ENCODE measurements at regions not wholly inside any gene's neighbourhood (a gene's known extent, or its start where the extent isn't known, plus 50 kb on each side); places are given as distances from the start of the nearest gene placed in this dataset.
A peak's percentile ranks its signal among the peaks of the same experiment; 100 is the strongest.

DNA sequence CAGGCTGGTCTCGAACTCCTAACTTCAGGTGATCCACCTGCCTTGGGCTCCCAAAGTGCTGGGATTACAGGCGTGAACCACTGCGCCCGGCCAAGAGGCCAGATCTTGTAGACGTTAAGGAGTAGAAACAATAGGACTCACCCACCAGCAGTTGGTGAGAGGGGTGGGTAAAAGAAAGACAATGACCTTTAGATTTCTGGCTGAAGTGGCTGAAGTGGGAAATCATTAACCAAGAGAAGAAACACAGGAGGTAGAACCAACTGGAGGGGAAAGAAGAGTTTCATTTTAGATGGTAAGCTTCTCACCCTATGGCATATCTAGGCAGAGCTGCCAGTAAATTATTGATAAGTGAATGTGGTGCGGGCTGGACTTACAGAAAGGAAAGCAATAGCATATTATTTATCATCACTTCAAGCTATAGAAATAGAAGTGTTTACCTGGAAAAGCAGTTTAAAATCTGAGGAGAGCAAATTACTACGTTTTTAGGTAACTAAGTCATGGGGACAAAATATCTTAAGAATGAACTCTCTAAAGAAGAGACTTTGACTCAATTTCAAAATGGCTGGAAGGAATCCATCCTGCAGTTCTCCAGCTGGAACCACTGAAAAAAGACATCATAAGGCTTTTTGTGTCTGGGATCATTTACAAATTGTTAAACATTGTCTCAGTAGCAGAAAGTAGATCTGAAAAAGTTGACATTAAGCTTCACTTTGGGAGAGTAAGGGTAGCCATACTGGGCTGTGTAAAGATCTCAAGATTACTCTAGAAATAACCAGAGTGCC lies 109.6 kb downstream of the ALDH8A1 start:
- intact Hi-C loops (cut with DNase I) = loop anchor here (5.0 kb wide), 1 partner anchor 42 kb away; no protein-coding TSS in a partner anchor
- no peak for DNase-seq (ENCODE audit: extremely low spot score)
- Histone ChIP-seq H3K9me3 (no peaks in the 10 kb centered on the region), H3K4me1 (peaks cover 6 to 25% (median 20%) of the 10 kb centered on the region in 4 donors), H3K4me3 (no peak overlapping the region), H3K27me3 (no peaks in the 10 kb centered on the region), H3K27ac (replicated peaks in 1 of 4) (no peak overlapping the region), H3K36me3 (no peaks in the 10 kb centered on the region)
- TF ChIP-seq POLR2AphosphoS5 (IDR thresholded peaks at IDR 0.05) = no peak
- TF ChIP-seq POLR2A (IDR thresholded peaks at IDR 0.05; ENCODE audit: low read depth) = no peak
- TF ChIP-seq, protein P1, sequence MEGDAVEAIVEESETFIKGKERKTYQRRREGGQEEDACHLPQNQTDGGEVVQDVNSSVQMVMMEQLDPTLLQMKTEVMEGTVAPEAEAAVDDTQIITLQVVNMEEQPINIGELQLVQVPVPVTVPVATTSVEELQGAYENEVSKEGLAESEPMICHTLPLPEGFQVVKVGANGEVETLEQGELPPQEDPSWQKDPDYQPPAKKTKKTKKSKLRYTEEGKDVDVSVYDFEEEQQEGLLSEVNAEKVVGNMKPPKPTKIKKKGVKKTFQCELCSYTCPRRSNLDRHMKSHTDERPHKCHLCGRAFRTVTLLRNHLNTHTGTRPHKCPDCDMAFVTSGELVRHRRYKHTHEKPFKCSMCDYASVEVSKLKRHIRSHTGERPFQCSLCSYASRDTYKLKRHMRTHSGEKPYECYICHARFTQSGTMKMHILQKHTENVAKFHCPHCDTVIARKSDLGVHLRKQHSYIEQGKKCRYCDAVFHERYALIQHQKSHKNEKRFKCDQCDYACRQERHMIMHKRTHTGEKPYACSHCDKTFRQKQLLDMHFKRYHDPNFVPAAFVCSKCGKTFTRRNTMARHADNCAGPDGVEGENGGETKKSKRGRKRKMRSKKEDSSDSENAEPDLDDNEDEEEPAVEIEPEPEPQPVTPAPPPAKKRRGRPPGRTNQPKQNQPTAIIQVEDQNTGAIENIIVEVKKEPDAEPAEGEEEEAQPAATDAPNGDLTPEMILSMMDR (IDR thresholded peaks at IDR 0.05) = no peak
- TF ChIP-seq EP300 (IDR thresholded peaks at IDR 0.05) = no peak
- WGBS = 90% methylated on average over 7 of the region's 7 CpGs

DNA sequence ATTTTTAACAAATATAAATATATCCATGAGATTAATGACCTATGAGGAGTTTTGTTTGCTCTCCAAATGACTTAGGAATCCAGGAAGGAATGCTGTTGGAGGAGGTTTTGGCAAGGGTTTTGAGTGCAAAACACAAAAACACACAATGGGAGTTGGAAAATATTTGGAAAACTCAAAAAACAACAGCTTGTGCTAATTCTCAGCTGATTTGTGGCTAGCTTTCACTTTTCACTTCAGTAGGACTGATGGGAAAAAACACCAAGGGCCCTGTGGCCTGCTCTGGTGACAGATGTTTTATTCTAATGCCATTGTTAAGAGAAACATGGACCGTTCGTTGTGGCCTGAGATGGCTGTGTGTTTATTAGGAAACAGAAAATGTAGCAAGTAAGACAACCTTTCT lies 113.9 kb downstream of the ALDH8A1 start:
- intact Hi-C loops (cut with DNase I) = no loop called here
- TF ChIP-seq POLR2A (IDR thresholded peaks at IDR 0.05; ENCODE audit: low read depth) = no peak
- no peak for TF ChIP-seq POLR2AphosphoS5 (IDR thresholded peaks at IDR 0.05)
- TF ChIP-seq EP300 (IDR thresholded peaks at IDR 0.05) = no peak
- TF ChIP-seq, protein P1 (IDR thresholded peaks at IDR 0.05) = no peak
- Histone ChIP-seq H3K36me3 (no peaks in the 10 kb centered on the region), H3K4me1 (peaks cover 6 to 28% (median 22%) of the 10 kb centered on the region in 4 donors), H3K27ac (replicated peaks in 1 of 4) (peak overlapping the region in 3 of 4 donors; percentile 19 to 37 (median 20)), H3K27me3 (no peaks in the 10 kb centered on the region), H3K4me3 (peak overlapping the region in 1 of 4 donors; percentile 13), H3K9me3 (no peaks in the 10 kb centered on the region)
- WGBS = 39% methylated on average over 2 of the region's 2 CpGs
- no peak for DNase-seq (ENCODE audit: extremely low spot score)

DNA sequence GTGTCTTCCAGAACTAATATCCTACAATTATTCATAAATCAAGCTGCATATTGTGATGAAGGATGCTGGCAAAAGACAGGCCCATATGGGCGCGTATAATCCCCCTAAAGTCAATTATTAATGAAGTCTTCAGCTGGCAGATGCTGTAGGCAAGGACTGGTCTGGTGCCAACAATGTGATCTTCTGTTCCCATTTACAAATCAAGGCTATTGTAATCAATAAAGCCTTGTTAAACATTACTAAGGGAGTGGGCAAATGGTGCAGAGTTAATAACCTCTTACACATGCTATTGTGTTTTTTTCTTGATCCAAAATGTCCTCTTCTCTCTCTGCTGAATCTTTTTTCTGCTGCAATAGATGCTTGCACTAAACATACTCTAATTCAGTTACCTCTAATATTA lies 119.0 kb downstream of the ALDH8A1 start:
- peaks cover 0 to 32% (median 24%) of the 10 kb centered on the region in 4 donors for H3K4me1 ChIP-seq
- H3K27ac ChIP-seq (replicated peaks in 1 of 4) = no peak overlapping the region
- intact Hi-C loops (cut with DNase I) = no loop called here
- no peaks in the 10 kb centered on the region for H3K27me3 ChIP-seq
- WGBS = 83% methylated on average over 2 of the region's 2 CpGs
- H3K9me3 ChIP-seq = no peaks in the 10 kb centered on the region
- no peak for DNase-seq (ENCODE audit: extremely low spot score)
- H3K36me3 ChIP-seq = no peaks in the 10 kb centered on the region
- no peak for TF ChIP-seq POLR2AphosphoS5 (IDR thresholded peaks at IDR 0.05)
- TF ChIP-seq EP300 (IDR thresholded peaks at IDR 0.05) = no peak
- TF ChIP-seq, protein P1 (IDR thresholded peaks at IDR 0.05) = no peak
- no peak for TF ChIP-seq POLR2A (IDR thresholded peaks at IDR 0.05; ENCODE audit: low read depth)
- no peak overlapping the region for H3K4me3 ChIP-seq

DNA sequence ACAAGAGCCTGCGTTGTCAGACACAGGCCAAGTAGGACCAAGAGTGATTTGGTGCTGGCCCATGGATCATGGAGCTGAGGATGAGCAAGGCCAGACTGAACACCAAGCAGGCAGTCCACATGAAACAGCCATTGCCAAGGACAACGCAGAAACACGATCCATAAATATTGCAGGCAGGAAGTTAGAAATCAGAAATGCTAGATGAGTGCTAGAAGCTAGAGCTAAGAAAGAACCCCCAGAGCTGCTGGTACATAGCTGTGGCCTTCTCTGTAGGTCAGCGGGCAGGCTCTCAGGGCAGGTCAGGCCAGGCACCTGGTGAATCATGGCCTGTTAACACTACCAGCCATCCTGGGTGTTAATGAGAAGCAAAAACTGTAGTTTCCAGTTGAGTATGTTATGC lies 119.7 kb downstream of the ALDH8A1 start:
- DNase-seq (ENCODE audit: extremely low spot score) = no peak
- Histone ChIP-seq H3K4me1 (peaks cover 0 to 24% (median 17%) of the 10 kb centered on the region in 4 donors), H3K9me3 (no peaks in the 10 kb centered on the region), H3K36me3 (no peaks in the 10 kb centered on the region), H3K27me3 (no peaks in the 10 kb centered on the region), H3K27ac (replicated peaks in 1 of 4) (peak overlapping the region in 1 of 4 donors; percentile 35), H3K4me3 (no peak overlapping the region)
- intact Hi-C loops (cut with DNase I) = no loop called here
- TF ChIP-seq POLR2A (IDR thresholded peaks at IDR 0.05; ENCODE audit: low read depth) (no peak), EP300 (IDR thresholded peaks at IDR 0.05) (no peak), POLR2AphosphoS5 (IDR thresholded peaks at IDR 0.05) (no peak)
- TF ChIP-seq, protein P1 (IDR thresholded peaks at IDR 0.05) = no peak
- WGBS = 73% methylated on average over 4 of the region's 4 CpGs

Measured in esophagus muscularis mucosa (tissue), 4 donors.